HL-60 (cell line): ENCODE measurements at regions not wholly inside any gene's neighbourhood (a gene's known extent, or its start where the extent isn't known, plus 50 kb on each side); places are given as distances from the start of the nearest gene placed in this dataset.

Source experiments
- DNase-seq, 2 experiments: peaks; one replicate each; pipeline ENCODE4 v3.0.0-alpha.2; 2010 to 2020; ENCODE audit warnings: low read depth in 1 of 2, low spot score in 1 of 2
- H3K27ac ChIP-seq: fragments of 250-450 bp; sonication (Bioruptor Pico); replicated peaks from 2 replicates; pipeline ENCODE4 v1.5.1; 2020; ENCODE audit warnings: mild to moderate bottlenecking, moderate library complexity
- H3K27me3 ChIP-seq: fragments of 250-450 bp; sonication (Bioruptor Pico); 2 replicates; pipeline ENCODE4 v1.5.1; 2021; ENCODE audit warnings: mild to moderate bottlenecking, moderate library complexity; ENCODE audit not compliant: insufficient read depth, poor library complexity, severe bottlenecking
- H3K4me3 ChIP-seq: replicated peaks from 2 replicates; pipeline ENCODE4 v1.5.1; 2011; ENCODE audit warnings: mild to moderate bottlenecking, control low read depth, low read length; ENCODE audit not compliant: insufficient read depth
- CTCF ChIP-seq: IDR thresholded peaks from one replicate; pipeline ENCODE4 v1.5.1; 2011; ENCODE audit warnings: low read length, control low read depth, inconsistent platforms; ENCODE audit not compliant: insufficient read depth
- GABPA ChIP-seq: IDR thresholded peaks from 2 replicates; pipeline ENCODE4 v1.6.1; 2012; ENCODE audit warnings: low read depth
- POLR2AphosphoS5 ChIP-seq: IDR thresholded peaks from 2 replicates; pipeline ENCODE4 v1.6.1; 2012; ENCODE audit warnings: low read depth
- REST ChIP-seq: IDR thresholded peaks from 2 replicates; pipeline ENCODE4 v1.6.1; 2012; ENCODE audit warnings: low read depth; ENCODE audit not compliant: insufficient replicate concordance
- SPI1 ChIP-seq: IDR thresholded peaks from 2 replicates; pipeline ENCODE4 v1.6.1; 2012; ENCODE audit warnings: low read depth, mild to moderate bottlenecking, borderline replicate concordance

DNA sequence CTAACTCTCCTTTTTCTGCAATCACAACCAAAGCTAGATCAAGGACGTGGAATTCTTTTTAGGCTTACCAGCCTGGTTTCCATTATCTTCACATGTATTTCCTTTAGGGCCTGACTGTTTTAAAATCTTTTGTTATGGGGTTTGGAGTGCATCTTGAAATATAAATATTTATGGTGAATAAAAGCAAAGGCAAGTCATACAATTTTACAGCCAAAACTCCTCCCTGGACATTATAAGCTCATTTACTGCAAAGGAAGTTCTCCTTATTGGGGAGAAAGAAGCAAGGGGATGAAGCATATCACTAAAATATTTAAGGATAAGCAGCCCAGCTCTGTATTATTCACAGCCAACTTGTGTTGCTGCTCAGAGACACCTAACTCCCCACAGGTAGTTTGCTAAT, 132.2 kb upstream of the TARS1 start:
- no peak overlapping the region for H3K4me3 ChIP-seq
- no peaks in the 10 kb centered on the region for H3K27me3 ChIP-seq
- no peak for TF ChIP-seq SPI1
- TF ChIP-seq POLR2AphosphoS5, result no peak
- TF ChIP-seq REST, result no peak
- TF ChIP-seq GABPA, result no peak
- TF ChIP-seq CTCF, result no peak
- no peak for DNase-seq
- no peak overlapping the region for H3K27ac ChIP-seq

GRCh38 chr5:33309068-33309467, 131.7 kb upstream of the TARS1 start:
- TF ChIP-seq REST (no peak), POLR2AphosphoS5 (no peak), SPI1 (no peak), GABPA (no peak), CTCF (no peak)
- DNase-seq, result no peak
- Histone ChIP-seq H3K27me3 (no peaks in the 10 kb centered on the region), H3K4me3 (no peak overlapping the region), H3K27ac (no peak overlapping the region)

DNA sequence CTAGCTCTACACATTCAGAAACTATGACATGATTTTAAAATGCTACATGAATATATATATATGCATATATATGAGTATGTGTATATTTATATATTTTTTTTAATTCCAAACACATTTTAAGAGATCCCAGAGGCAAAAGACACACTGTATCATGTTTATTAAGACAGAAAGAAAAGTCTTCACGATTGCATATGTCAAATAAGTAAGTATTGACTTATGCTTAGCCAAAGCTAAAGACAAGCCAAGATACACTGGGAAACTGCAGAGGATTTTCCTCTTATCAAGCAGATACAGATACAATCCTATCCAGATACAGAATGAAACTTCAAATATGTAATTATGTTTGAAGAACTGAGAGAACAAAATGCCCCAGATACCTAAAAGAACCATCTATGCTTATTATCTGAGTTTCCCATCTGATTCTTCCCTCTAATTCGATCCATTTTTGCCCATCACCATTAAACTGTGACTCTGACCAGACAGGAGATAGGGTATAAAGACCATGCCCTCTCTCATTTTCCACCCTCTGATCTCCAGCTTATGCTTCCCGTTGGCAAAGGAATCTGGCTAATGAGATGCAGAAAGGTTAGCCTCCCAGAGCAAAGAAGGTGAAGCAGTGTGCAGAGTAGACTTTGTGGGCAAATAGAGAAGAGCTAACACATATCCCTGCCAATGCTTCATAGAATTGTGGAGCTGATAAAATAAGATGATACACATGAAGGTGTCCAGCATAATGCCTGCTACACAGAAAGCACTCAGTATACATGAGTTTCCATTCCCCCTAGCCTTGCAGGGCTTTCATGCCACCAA, 131.0 kb upstream of the TARS1 start:
- Histone ChIP-seq H3K4me3 (no peak overlapping the region), H3K27me3 (no peaks in the 10 kb centered on the region), H3K27ac (no peak overlapping the region)
- TF ChIP-seq SPI1 (no peak), REST (no peak), CTCF (no peak), GABPA (no peak), POLR2AphosphoS5 (no peak)
- no peak for DNase-seq
